HuH-7.5 (cell line): ENCODE measurements at regions not wholly inside any gene's neighbourhood (a gene's known extent, or its start where the extent isn't known, plus 50 kb on each side); places are given as distances from the start of the nearest gene placed in this dataset.

Experiments
- DNase-seq: peaks from one replicate; pipeline ENCODE4 v3.0.0; 2011; ENCODE audit warnings: low spot score

DNA sequence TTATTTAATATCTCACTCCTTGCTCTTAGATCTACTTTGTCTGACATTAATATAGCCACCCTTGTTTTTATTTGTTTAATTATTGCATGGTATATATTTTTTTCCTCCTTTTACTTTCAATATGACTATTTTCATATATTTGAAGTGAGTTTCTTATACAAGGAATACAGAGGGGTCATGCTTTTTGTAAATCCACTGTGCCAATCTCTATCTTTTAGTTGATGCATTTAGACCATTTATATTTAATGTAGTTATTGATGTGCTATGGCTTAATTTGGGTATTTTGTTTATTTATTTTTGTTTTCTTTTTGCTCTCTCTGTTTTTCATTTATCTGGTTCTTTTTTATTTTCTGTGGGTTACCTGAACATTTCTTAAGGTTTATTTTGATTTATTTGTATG is 750.6 kb downstream of the TMEM182 start:
- DNase-seq: no peak

DNA sequence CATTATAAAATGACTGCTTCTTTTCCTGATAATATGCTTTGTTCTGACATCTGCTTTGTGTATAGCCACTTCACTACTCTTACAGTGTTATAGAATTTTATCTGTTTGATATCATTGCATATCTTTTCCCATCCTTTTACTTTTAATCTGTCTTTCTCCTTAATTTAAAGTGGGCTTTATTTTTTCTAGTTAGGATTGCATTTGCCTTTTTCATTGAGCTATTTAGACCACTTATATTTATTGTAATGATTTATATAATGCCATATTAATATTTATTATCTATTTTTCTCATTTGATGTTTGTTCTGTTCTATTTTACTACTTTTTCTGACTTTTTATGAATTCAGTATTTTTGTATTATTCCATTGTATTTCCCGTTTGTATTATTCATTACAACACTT is 758.7 kb downstream of the TMEM182 start:
- no peak for DNase-seq

GRCh38 chr2:103525756-103526155 is 763.9 kb downstream of the TMEM182 start:
- no peak for DNase-seq

- no peak for DNase-seq
Observed at GRCh38 chr2:103526757-103527156, 764.9 kb downstream of the TMEM182 start.

DNA sequence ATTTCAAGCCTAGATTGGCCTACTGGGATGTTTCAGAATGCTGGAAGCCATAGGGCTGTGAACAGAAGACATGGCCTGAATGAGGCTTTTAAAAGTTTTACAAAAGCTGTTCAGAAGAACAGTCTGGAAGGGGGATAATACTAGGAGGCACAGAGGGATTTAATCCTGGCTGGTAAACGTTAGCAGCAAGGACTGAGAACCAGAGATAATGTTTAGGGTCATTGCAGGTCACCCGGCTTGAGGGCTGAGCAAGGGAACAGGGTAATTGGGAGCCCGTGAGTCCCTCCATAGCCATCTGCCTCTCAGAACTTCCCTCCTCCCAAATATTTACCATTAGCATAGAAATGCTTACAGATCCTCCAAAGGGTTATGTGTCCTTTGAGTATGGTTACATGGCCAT is 765.4 kb downstream of the TMEM182 start:
- no peak for DNase-seq

- no peak for DNase-seq
Observed at GRCh38 chr2:103529798-103530502, 768.1 kb downstream of the TMEM182 start.

DNA sequence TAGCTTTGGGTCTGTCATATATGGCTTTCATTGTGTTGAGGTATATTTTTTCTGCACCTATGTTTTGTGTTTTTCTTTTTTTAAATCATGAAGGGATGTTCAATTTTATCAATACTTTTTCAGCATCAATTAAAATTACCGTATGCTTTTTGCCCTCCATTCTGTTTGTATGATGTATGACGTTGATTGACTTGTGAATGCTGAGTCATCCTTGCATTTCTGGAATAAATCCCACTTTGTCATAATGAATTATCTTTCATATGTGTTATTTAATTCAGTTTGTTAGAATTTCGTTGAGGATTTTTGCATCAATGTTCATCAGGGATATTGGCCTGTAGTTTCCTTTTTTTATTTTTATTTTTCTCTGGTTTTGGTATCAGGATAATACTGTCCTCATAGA is 790.9 kb downstream of the TMEM182 start:
- no peak for DNase-seq

DNA sequence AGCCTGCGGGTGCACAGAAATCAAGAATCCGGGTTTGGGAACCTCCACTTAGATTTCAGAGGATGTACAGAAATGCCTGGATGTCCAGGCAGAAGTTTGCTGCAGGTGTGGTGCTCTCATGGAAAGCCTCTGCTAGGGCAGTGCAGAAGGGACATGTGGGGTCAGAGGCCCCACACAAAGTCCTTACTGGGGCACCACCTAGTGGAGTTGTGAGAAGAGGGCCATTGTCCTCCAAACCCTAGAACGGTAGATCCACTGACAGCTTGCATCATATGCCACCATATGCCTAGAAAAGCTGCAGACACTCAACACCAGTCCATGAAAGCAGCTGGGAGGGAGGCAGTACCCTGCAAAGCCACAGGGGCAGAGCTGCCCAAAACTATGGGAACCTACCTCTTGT is 833.0 kb downstream of the TMEM182 start:
- DNase-seq: no peak

GRCh38 chr2:103605071-103605780 is 843.4 kb downstream of the TMEM182 start:
- DNase-seq: no peak

GRCh38 chr2:103615611-103616105 is 853.8 kb downstream of the TMEM182 start:
- DNase-seq: no peak

GRCh38 chr2:103616891-103617290 is 855.1 kb downstream of the TMEM182 start:
- DNase-seq: no peak

DNA sequence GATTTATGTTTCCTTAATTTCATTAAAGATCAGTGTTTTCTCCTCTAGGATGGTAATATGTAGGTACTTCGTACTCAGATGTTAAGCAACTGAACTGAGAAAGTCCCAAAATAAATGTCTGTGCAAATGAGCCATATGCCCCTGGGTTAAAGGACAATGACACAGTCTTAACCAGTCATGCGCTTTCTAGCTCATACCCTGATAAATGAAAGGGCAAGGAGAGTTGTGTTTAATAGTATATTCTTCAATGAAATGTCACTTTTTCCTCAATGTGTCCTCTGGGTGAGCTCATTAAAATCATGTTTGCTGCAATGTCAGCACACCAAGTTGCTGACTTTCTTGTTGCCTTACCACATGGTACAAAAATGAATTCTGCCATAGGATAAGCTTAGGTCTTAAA is 856.3 kb downstream of the TMEM182 start:
- no peak for DNase-seq

- DNase-seq: no peak
Observed at GRCh38 chr2:103627301-103627700, 865.5 kb downstream of the TMEM182 start.

- DNase-seq: no peak
Observed at GRCh38 chr2:103638978-103639377, 877.1 kb downstream of the TMEM182 start.

DNA sequence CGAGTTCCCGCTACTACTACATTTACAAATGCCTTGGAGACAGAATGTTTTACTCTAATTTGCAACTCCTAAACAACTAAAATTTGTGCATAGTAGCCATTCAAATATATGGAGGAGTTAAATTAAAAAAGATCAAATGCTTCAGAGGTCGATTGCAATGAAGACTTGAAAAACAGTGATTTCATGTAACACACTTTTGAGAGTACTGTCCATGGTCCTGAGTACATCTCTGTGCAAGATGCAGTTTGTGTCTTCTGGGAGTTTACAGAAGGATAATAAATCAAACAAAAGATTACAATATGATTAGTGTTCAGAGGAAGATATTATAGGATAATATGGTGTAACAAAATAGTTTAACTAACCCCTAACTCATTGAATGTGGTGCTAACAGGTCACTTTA is 894.7 kb downstream of the TMEM182 start:
- no peak for DNase-seq

DNA sequence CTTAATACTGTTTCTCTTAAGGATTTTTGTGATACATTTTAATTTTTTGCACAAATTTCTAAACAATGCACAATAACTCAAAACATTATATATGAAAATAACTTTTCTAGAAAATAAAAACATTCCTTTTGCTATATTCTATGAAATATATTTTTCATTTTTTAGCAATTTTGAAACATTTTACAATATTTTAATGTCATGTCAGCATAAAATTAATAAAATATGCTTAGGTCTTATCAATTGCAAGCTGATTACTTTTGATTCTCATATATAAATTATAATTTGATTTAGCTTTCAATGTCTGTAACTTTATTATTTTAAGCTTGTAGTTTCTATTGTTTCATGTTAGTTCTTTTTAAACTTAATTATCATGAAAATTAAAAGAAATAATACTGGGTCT is 898.7 kb downstream of the TMEM182 start:
- DNase-seq: no peak

GRCh38 chr2:103660947-103661346 is 899.1 kb downstream of the TMEM182 start:
- no peak for DNase-seq

- DNase-seq: no peak
Observed at GRCh38 chr2:103664690-103665089, 902.9 kb downstream of the TMEM182 start.

DNA sequence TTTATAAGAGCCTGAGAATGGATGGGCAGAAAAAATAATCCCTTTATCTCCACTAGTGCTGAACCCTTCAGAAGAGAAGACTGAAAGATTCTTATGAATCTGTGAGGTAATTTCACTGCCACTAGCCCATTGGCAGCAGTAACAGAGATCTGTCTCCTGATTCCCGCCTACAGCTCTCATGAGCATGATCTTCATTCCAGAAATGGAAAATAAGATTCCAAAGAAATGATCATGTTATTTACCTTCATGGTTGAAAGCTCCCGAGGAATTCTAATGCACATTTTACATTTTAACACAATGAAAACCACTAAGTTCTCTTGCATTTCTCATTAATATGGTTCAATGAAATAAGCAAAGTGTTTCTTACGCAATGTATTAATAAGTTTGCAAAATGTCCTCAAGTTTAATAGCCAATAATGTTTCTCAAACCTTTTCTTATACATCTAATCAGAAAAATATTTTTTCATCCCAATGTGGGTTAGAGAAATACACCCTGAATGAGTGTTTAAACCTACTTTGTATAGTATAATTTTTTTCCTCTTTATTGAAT is 905.6 kb downstream of the TMEM182 start:
- no peak for DNase-seq

GRCh38 chr2:103669531-103669930 is 907.7 kb downstream of the TMEM182 start:
- DNase-seq: no peak
